Thoracic aorta (tissue), 2 donors: ENCODE measurements at regions not wholly inside any gene's neighbourhood (a gene's known extent, or its start where the extent isn't known, plus 50 kb on each side); places are given as distances from the start of the nearest gene placed in this dataset.

Source experiments
- ATAC-seq: fragments of 150-250 bp; one replicate; pipeline ENCODE4 v1.8.0; 2017; ENCODE audit warnings: low read depth; ENCODE audit not compliant: insufficient number of reproducible peaks, low FRiP score
- DNase-seq: peaks from one replicate; pipeline ENCODE4 v3.0.0-alpha.2; 2020; ENCODE audit warnings: low spot score
- H3K27ac ChIP-seq, 2 donors: fragments of 200-600 bp; sonication (generic); 1 replicate in 1 of 2; 2 replicates in 1 of 2; pipeline ENCODE4 v1.5.1; 2016; ENCODE audit warnings: mild to moderate bottlenecking in 2 of 2, moderate library complexity in 2 of 2
- H3K27me3 ChIP-seq: fragments of 200-600 bp; sonication (generic); replicated peaks from 2 replicates; pipeline ENCODE4 v1.6.0; 2016; ENCODE audit warnings: mild to moderate bottlenecking; ENCODE audit not compliant: insufficient read depth
- H3K36me3 ChIP-seq: fragments of 200-600 bp; sonication (generic); one replicate; pipeline ENCODE4 v1.5.1; 2016
- H3K4me1 ChIP-seq, 2 donors: fragments of 200-600 bp; sonication (generic); 1 replicate in 1 of 2; 2 replicates in 1 of 2; pipeline versions ENCODE4 v1.5.1 to v1.6.0; 2016; ENCODE audit warnings: low read depth in 2 of 2, mild to moderate bottlenecking in 1 of 2; ENCODE audit not compliant: control insufficient read depth in 1 of 2
- H3K4me3 ChIP-seq: fragments of 200-600 bp; sonication (generic); 2 replicates; pipeline ENCODE4 v1.5.1; 2016; ENCODE audit warnings: mild to moderate bottlenecking
- H3K9me3 ChIP-seq: fragments of 200-600 bp; sonication (generic); 2 replicates; pipeline ENCODE4 v1.5.1; 2016
- TF ChIP-seq, protein P1 (sequence below): fragments of 200-600 bp; sonication (generic); IDR thresholded peaks from one replicate; pipeline ENCODE4 v1.5.1; 2019; ENCODE audit warnings: antibody characterized with exemption

DNA sequence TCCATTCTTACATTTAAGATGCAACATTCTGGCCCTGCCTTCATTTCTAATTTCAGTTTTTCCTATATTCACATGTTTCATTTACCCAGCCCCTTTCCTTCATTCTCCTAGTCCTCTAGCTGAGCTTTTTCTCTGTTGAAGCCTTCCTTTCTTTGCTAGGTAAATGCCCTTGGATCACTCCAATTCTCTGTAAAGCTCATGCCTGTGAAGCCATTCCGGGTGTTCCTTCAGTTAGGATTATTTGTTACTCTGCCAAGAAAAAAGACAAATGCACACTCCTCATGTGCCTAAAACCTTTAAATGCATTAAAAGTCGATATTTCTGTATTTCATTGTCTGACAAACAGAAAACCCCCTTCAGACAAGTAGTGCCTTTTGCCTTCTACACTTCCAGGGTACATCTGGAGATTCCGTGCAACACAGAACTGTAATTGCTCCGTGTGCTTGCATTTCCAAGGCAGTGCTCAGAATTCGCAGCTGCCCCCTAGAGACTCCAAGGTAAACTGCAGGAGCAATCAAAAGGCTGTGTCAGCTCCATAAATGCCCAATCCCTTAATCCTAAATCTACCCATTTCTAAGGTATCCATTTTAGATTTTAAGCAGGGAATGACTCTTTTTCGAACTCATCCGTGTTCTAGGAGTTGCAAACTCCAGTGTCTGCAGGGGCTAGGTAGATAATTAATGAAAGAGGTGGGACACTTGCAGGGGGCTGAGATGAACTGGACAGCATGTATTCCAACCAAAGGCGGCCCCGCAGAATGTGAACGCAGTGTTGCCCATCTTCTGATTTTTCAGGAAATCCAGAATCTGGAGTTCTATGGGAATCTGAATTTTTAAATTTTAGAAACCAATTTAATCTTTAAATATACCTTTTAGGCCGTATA, 320.2 kb downstream of the GRIN2B start:
- DNase-seq (no peak), ATAC-seq (no peak)
- Histone ChIP-seq H3K27ac (no peak overlapping the region), H3K4me1 (no peaks in the 10 kb centered on the region), H3K36me3 (no peaks in the 10 kb centered on the region), H3K4me3 (no peak overlapping the region), H3K27me3 (no peaks in the 10 kb centered on the region), H3K9me3 (no peaks in the 10 kb centered on the region)
- TF ChIP-seq, protein P1, sequence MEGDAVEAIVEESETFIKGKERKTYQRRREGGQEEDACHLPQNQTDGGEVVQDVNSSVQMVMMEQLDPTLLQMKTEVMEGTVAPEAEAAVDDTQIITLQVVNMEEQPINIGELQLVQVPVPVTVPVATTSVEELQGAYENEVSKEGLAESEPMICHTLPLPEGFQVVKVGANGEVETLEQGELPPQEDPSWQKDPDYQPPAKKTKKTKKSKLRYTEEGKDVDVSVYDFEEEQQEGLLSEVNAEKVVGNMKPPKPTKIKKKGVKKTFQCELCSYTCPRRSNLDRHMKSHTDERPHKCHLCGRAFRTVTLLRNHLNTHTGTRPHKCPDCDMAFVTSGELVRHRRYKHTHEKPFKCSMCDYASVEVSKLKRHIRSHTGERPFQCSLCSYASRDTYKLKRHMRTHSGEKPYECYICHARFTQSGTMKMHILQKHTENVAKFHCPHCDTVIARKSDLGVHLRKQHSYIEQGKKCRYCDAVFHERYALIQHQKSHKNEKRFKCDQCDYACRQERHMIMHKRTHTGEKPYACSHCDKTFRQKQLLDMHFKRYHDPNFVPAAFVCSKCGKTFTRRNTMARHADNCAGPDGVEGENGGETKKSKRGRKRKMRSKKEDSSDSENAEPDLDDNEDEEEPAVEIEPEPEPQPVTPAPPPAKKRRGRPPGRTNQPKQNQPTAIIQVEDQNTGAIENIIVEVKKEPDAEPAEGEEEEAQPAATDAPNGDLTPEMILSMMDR: peak; percentile 67

DNA sequence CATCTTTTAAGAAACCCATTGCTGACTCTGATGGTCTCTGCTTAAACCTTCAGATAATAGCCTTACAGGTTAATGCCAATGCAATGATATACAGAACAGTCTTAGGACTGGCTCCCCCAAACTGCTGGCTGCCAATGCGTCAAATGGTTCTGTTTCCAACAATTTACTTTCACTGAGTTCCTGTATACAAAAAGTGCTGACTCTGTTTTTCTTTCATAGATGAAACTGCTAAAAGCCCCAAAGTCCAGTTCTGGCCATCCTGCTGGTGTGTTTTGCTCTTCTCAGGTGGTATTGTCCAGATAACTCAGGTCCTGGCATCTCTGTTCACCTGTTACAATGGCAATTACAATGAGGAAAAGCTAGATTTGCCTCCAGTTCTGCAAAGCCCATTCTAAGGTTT, 326.9 kb downstream of the GRIN2B start:
- no peak overlapping the region for H3K4me3 ChIP-seq
- TF ChIP-seq, protein P1: no peak
- H3K36me3 ChIP-seq: no peaks in the 10 kb centered on the region

GRCh38 chr12:13652105-13652504, 329.3 kb downstream of the GRIN2B start:
- TF ChIP-seq, protein P1: no peak
- Histone ChIP-seq H3K36me3 (no peaks in the 10 kb centered on the region), H3K9me3 (no peaks in the 10 kb centered on the region), H3K27ac (no peak overlapping the region), H3K4me1 (no peaks in the 10 kb centered on the region), H3K4me3 (no peak overlapping the region), H3K27me3 (no peaks in the 10 kb centered on the region)
- DNase-seq: no peak
- no peak for ATAC-seq

More for the DNA sequence above, 326.9 kb downstream of the GRIN2B start:
- H3K4me1 ChIP-seq: no peaks in the 10 kb centered on the region
- no peak for ATAC-seq
- H3K27me3 ChIP-seq: no peaks in the 10 kb centered on the region
- no peak for DNase-seq
- no peaks in the 10 kb centered on the region for H3K9me3 ChIP-seq
- no peak overlapping the region for H3K27ac ChIP-seq

- Histone ChIP-seq H3K9me3 (no peaks in the 10 kb centered on the region), H3K27ac (no peak overlapping the region), H3K27me3 (no peaks in the 10 kb centered on the region), H3K4me1 (no peaks in the 10 kb centered on the region), H3K36me3 (no peaks in the 10 kb centered on the region), H3K4me3 (no peak overlapping the region)
- TF ChIP-seq, protein P1: no peak
- no peak for DNase-seq
- no peak for ATAC-seq
Observed at GRCh38 chr12:13635709-13636108, 345.7 kb downstream of the GRIN2B start.

GRCh38 chr12:13631873-13632272, 349.5 kb downstream of the GRIN2B start:
- ATAC-seq: no peak
- Histone ChIP-seq H3K4me1 (no peaks in the 10 kb centered on the region), H3K9me3 (no peaks in the 10 kb centered on the region), H3K27ac (no peak overlapping the region), H3K4me3 (no peak overlapping the region), H3K27me3 (no peaks in the 10 kb centered on the region), H3K36me3 (no peaks in the 10 kb centered on the region)
- TF ChIP-seq, protein P1: no peak
- DNase-seq: no peak
